DMS53 (cell line): ENCODE measurements at regions not wholly inside any gene's neighbourhood (a gene's known extent, or its start where the extent isn't known, plus 50 kb on each side); places are given as distances from the start of the nearest gene placed in this dataset.
"Not testable (repeated sequence)": the region's sequence is repeated elsewhere in the genome, so short reads cannot be mapped to it uniquely, and the experiment has no call there.

Experiments used
- DNase-seq: peaks from one replicate; lab custom pipeline; 2025; lab: John Stamatoyannopoulos, UW

DNA sequence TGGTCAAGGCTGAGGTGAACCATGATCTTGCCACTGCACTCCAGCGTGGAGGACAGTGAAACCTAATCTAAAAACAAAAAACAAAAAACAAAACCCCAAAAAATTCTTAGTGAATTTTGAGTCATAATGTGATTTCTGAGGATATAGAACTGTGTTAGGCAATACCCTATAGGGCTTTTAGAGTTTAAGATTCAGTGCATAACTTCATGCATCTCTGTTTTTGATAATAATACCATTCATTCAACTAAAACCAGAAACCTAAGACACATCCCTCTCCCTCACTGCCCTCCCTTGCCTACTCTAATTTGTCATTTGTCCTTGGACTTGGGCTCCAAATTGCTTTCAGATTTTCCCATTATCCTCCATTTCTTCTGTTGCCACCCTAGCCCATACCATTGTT, 405.7 kb upstream of the EDIL3 start:
- DNase-seq = no peak

DNA sequence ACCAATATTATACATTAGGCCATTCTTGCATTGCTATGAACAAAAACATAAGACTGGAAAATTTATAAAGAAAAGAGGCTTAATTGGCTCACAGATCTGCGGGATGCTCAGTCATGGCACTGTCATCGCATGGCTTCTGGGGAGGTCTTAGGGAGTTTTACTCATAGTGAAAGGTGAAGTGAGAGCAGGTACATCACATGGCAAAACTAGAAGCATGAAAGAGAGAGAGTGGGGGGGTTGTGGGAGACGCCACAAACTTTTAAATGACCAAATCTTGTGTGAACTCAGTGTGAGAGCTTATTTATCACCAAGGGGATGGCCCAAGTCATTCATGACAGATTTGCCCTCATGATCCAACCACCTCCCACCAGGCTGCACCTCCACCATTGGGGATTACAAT, 398.3 kb upstream of the EDIL3 start:
- DNase-seq = no peak

DNA sequence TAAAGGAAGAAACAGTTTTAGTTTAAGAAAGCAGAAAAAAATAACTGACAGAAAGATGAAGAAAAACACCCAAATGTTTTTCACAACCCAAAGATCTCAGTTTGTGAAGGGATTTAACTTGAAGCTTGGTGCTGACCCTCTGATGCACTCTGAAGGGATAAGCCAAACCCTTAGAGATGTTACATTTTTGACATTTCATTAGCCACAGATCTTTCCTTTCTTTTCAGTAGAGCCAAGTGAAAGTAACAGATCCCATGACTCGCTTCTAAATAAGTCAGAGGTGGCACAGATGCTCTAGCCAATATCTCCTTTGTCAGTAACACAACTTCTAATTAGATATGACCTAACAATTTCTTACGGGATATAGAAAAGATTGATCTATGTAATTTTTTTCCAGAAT, 394.5 kb upstream of the EDIL3 start:
- DNase-seq = no peak

DNA sequence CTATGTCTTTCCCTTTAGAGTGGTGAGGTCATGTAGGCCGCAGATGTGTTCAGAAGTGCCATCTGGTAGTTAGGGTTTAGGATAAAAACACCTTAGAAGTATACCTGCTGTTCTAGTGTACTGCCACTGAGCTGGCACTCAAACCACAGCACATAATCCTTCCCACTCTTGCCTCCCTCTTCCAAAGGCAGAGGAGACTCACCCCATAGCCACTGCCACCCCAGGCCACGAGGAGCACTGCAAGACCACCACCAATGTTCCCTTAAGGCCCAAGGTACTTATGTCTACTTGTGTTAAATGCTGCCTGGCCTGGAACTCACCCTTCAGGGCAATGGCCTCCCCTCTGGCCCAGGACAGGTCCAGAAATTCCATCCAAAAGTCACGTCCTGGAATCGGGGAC, 379.5 kb upstream of the EDIL3 start:
- peak; percentile 49 for DNase-seq

DNA sequence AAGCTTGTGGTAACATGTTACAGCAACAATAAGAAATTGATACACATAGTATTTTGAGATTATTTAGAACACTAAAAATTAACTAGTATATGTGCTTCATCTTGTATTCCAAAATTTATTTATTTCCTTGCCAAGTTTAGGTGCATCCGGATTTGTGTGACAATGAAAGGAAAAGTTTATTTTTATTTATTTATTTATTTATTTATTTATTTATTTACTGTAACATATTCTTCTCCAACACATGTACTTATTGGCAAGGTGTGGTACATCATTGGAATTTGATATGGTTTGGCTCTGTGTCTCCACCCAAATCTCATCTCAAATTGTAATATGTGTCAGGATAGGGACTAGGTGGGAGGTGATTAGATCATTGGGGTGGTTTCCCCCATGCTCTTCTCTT, 373.3 kb upstream of the EDIL3 start:
- DNase-seq = no peak

GRCh38 chr5:84752780-84753179, 368.1 kb upstream of the EDIL3 start:
- no peak for DNase-seq

DNA sequence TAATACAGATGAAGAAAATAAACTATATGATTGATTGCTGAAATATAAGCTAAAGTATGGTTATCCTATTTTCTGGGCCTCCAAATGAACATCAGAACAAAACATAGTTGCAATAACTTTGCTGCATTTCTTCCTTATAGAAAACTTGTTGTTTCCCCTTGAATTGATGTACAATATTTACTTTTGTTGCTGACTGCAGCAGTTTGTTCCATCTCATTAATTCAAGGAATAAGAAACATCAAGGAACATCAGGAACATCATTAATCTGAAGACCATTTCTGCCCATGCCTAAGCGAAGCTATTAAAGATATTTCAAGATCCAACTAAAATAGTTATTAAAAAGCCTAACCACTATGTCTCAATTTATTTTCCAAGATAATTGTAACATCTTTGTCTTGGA, 363.6 kb upstream of the EDIL3 start:
- DNase-seq = no peak

DNA sequence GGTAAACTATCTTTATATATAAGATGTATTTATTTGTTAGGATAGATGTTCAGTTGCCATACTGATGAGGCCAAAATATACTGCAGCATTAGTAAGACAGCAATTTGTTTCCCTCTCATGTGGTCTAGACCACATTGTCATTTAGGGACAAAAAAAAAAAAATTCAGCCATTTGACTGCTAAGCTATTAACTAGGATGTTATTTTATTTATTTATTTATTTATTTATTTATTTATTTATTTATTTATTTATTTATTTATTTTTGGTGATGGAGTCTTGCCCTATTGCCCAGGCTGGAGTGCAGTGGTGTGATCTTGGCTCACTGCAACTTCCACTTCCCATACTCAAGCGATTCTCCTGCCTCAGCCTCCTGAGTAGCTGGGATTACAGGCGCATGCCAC, 361.6 kb upstream of the EDIL3 start:
- not testable (repeated sequence) for DNase-seq

DNA sequence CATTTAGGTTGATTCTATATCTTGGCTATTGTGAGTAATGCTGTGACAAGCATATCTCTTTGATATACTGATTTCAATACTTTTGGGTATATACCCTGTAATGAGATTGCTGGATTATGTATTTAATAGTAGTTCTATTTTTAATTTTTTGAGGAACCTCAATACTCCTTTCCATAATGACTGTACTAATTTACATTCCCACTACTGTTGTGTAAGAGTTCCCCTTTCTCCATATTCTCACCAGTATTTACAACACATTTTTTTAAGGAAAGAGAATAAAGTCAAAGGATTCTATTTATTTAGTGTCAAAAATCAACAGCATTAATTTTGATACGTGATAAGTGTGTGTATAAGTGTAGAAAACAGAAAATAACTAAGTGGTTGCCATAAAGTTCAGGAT, 356.4 kb upstream of the EDIL3 start:
- no peak for DNase-seq

GRCh38 chr5:84729326-84729725, 344.6 kb upstream of the EDIL3 start:
- peak; percentile 67 for DNase-seq

GRCh38 chr5:84727708-84728107, 343.0 kb upstream of the EDIL3 start:
- DNase-seq = no peak

GRCh38 chr5:84725946-84726570, 341.4 kb upstream of the EDIL3 start:
- DNase-seq = no peak

DNA sequence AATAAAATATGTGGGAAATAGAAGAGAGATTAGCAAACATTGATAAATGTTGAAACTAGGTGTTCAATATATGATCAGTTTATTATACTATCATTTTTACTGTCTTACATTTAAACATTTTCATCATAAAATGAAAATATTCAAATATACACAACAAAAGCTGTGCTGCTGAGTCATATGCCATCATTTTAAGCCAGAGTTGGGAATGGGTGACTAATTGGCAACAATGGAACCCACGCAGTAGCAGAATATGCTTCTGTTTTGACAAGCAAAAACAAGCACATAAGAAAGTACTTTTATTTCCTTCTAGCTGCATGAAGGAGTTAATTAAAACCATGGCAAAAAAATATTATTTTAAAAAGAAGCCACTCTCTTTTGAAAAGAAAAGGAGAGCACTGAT, 340.0 kb upstream of the EDIL3 start:
- peak; percentile 20 for DNase-seq

DNA sequence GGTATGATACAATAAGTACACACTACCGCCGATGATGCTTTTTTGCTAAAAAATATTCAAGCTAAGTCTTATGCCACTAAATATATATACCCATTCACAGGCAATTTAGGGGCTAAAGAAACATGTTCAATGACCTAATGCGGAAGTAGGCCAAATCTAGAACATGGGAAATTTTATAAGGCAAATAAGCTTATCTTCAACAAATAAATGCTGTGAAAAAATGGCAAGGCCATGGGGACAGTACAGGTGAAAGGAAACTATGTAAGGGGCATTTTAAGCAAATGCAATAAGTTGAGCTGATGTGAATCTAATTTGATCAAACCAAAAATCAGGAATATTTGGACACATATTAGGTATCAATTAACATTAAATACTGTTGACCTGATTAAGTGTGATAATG, 339.5 kb upstream of the EDIL3 start:
- no peak for DNase-seq

GRCh38 chr5:84718377-84718776, 333.7 kb upstream of the EDIL3 start:
- no peak for DNase-seq

DNA sequence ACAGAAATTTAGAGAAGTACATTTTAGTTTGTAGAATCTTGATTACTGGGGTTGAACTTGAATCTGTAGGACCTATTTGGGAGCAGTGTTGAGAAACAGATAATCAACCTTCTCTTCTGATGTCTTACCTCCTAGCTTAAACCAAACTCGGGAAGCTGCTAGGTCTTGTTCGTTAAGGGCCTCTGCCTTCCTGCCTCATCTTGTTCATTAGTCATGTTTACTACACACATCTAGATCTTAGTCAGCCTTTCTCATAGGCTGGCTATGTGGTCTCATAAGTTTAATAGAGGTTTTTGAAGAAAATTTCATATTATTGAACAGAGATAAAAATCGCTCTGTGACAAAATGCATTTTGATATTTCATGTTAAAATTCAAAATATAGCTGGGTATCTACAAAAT, 331.0 kb upstream of the EDIL3 start:
- DNase-seq = no peak

- no peak for DNase-seq
Observed at GRCh38 chr5:84715091-84715490, 330.4 kb upstream of the EDIL3 start.

DNA sequence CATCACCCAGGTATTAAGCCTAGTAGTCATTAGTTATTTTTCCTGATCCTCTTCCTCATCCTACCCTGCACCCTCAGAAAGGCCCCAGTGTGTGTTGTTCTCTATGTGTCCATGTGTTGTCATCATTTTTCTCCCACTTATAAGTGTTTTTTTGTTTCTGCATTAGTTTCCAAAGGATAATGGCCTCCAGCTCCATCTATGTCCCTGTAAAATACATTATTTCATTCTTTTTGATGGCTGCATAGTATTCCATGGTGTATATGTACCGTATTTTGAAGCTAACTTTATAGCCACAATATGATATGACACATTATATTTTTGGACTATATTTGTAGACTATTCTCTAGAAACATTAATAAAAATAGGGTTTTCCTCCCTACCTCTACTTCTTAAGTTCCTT, 324.4 kb upstream of the EDIL3 start:
- no peak for DNase-seq

- DNase-seq = no peak
Observed at GRCh38 chr5:84706678-84707641, 322.3 kb upstream of the EDIL3 start.

DNA sequence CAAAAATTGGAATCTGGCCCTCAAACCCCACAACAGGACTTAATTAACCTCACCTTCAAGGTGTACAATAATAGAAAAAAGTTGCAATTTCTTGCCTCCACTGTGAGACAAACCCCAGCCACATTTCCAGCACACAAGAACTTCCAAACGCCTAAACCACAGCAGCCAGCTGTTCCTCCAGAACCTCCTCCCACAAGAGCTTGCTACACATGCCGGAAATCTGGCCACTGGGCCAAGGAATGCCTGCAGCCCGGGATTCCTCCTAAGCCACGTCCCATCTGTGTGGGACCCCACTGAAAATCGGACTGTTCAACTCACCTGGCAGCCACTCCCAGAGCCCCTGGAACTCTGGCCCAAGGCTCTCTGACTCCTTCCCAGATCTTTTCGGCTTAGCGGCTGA, 315.9 kb upstream of the EDIL3 start:
- DNase-seq = not testable (repeated sequence)

DNA sequence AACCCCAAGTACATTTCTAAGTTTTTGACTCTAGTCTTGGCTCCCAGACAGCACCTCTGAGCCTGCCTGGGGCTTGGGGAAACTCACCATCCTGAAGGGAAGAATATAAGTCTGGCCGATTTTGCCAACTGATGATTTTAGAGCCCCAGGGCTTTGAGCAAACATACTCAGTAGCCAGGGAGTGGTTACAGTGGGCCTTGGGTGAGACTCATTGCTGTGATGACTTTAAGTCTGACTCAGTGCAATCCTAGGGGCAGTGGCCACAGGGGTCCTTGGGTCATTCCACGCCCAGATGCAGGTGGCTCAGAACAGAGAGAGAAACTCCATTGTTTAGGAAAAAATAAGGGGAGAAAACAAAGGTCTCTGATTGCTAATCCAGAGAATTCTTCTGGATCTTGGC, 312.0 kb upstream of the EDIL3 start:
- no peak for DNase-seq

DNA sequence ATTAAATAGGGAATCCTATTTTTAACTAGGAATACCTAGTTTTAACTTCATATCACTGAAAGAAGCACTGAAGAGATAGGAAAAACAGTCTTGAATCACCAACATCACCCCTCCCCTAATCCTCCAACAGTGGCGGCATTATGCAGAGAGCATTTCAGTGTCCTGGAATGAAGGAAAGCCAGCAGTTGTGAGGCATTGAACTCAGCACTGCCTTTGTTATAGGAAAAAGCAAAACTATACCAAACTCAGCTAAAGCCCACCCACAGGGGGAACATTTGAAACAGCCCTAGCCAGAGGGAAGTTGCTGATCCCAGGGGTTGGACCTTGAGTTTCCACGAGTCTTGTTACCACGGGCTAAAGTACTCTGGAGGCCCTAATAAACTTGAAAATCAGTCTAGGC, 310.6 kb upstream of the EDIL3 start:
- DNase-seq = no peak

DNA sequence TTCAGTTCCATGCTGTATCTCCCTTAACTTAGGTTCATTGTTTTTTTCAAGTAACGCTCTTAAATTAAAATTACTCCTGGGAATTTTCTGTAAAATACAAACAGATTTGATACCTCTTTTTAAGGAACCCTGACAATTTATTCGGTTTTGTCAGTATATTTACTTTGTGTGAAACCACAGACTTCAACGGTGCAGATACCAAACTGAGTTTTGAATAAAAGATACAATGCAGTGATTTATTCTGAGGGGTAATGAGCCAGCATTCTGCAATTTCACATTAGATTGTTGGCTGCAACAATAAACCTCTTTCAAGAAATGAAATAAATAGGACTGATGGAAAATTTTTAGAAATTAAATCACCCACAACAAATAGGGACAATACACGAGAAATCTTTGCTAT, 308.6 kb upstream of the EDIL3 start:
- no peak for DNase-seq

- DNase-seq = no peak
Observed at GRCh38 chr5:84688566-84688965, 303.9 kb upstream of the EDIL3 start.
